ENCODE measurements at regions not wholly inside any gene's neighbourhood (a gene's known extent, or its start where the extent isn't known, plus 50 kb on each side); places are given as distances from the start of the nearest gene placed in this dataset.
"Not testable (repeated sequence)": the region's sequence is repeated elsewhere in the genome, so short reads cannot be mapped to it uniquely, and the experiment has no call there.

DNA sequence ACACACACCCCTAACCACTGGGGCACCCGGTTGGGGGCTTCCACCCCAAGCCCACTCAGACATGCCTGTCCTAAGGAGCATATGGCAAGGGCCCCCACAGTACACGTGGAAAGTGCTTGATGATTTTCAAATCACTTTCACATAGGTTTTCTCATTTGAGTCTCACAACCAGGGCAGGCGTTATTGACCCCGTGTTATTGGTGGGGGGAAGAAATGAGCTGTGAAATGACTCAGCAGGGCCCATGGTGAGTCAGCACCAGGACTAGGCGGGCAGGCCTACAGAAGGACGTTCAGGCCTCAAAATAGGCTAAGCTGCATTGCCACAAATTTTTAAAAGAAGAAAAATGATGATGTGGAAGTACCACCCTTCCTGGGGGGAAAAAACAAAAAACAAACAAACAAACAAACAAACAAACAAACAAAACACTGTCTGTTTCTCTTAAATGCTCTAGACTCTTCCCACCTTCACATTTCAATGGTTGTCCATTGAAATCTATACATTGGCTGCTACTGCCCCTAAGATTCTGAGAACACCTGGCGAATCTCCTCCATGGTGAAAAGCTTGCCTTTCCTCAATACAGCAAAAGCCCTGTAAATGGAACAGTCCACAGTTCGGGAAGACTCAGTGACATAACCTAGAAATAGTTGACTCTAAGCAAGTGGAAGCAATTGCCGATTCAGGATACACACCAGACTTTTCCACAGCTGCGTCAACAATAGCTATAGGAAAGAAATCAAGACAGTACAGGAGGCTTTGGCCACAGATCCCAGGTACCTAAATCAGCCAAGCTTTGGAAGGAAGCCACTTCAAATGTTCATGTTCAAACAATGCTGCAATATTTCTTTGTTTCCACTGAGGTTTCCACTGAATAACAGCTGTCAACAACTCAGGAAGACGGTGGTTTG is 234.7 kb downstream of the TOMM20 start:
- H3K9me3 Mint-ChIP-seq = no peaks in the 10 kb centered on the region
- H3K27me3 Mint-ChIP-seq = no peaks in the 10 kb centered on the region
- H3K4me1 Mint-ChIP-seq = peaks cover 44% of the 10 kb centered on the region
- ChIA-PET CTCF (interaction anchor here (0.7 to 1.6 kb wide), 5 partner anchors 9 to 125 kb away, joined by 3 to 5 read pairs (median 3); no protein-coding TSS in a partner anchor), POLR2A (no interaction called here)
- no peak overlapping the region for H3K27ac Mint-ChIP-seq
- DNase-seq = no peak
- no peak overlapping the region for H3K4me3 Mint-ChIP-seq
- H3K36me3 Mint-ChIP-seq (ENCODE audit: low read depth) = no peaks in the 10 kb centered on the region

DNA sequence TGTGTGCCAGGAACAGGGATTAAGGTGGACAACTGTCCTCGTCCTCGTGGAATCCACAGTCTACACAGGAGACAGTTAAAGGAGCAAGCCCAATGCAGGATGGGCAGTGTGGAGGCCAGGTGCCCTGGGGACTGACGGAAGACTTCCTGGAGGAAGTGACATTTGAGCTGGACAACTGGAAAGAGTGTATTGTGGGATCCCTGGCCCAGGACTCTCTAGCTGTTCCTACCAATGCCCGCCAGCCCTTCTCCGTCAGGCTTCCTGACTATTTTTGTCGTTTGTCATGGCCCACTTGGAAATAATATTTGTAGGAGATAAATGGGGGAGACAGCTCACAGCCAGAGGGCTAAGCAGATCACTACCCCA is 235.3 kb downstream of the TOMM20 start:
- Mint-ChIP-seq H3K27me3 (no peaks in the 10 kb centered on the region), H3K36me3 (ENCODE audit: low read depth) (peaks cover 2% of the 10 kb centered on the region), H3K27ac (no peak overlapping the region), H3K9me3 (peaks cover 4% of the 10 kb centered on the region), H3K4me1 (peaks cover 46% of the 10 kb centered on the region), H3K4me3 (no peak overlapping the region)
- ChIA-PET POLR2A (interaction anchor here (0.6 kb wide), 1 partner anchor 357 kb away, joined by 4 read pairs; no protein-coding TSS in a partner anchor), CTCF (no interaction called here)
- DNase-seq = no peak

DNA sequence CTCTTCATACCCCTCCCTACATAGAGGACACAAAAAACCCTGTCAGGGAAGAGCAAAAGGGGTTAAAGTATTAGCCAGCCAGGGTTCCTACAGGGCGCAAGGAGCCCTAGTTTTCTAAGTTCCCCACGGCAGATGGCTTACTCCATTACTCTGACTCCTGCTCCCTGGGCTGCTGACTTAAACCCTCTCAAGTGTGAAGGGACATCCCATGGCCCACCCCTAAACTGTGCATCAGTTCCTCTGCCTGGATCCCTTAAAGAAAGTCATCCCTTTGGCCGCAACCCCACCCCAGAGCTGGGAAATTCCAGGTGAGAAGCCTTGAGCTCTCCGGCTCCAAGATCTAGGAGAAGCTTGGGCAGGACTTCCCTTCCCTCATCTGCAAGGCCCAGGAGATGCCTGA is 236.0 kb downstream of the TOMM20 start:
- no peak for DNase-seq
- H3K27ac Mint-ChIP-seq = no peak overlapping the region
- CTCF ChIA-PET = interaction anchor here (0.6 to 1.4 kb wide), 4 partner anchors 13 to 51 kb away, joined by 3 to 4 read pairs (median 3); no protein-coding TSS in a partner anchor
- H3K4me3 Mint-ChIP-seq = no peak overlapping the region
- peaks cover 8% of the 10 kb centered on the region for H3K9me3 Mint-ChIP-seq
- POLR2A ChIA-PET = interaction anchor here (0.6 kb wide), 1 partner anchor 358 kb away, joined by 4 read pairs; no protein-coding TSS in a partner anchor
- peaks cover 46% of the 10 kb centered on the region for H3K4me1 Mint-ChIP-seq
- H3K36me3 Mint-ChIP-seq (ENCODE audit: low read depth) = peaks cover 6% of the 10 kb centered on the region
- no peaks in the 10 kb centered on the region for H3K27me3 Mint-ChIP-seq

DNA sequence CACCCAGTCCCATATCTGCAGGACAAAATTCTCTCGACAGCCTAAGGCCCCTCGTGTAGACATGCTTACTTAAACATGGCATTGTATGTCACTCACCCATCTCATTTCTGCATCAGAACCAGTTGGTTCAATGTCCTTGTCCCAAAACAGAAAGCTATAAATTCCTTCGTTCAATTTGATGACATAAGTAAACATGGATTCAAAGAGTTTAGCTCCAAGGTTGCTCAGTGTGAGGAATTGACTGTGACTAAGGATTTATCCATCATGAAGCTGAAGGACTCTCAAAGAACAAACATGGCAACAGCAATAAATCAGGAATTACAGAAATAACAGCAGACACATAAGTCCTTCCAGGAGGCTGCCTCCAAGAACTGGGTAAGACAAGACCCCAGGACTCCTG is 237.2 kb downstream of the TOMM20 start:
- no peak overlapping the region for H3K27ac Mint-ChIP-seq
- peaks cover 47% of the 10 kb centered on the region for H3K4me1 Mint-ChIP-seq
- no peaks in the 10 kb centered on the region for H3K27me3 Mint-ChIP-seq
- H3K9me3 Mint-ChIP-seq = peaks cover 11% of the 10 kb centered on the region
- no peak for DNase-seq
- ChIA-PET CTCF (interaction anchor here (0.6 to 1.7 kb wide), 8 partner anchors 12 to 214 kb away, joined by 3 to 4 read pairs (median 3); no protein-coding TSS in a partner anchor), POLR2A (no interaction called here)
- peaks cover 6% of the 10 kb centered on the region for H3K36me3 Mint-ChIP-seq (ENCODE audit: low read depth)
- no peak overlapping the region for H3K4me3 Mint-ChIP-seq

DNA sequence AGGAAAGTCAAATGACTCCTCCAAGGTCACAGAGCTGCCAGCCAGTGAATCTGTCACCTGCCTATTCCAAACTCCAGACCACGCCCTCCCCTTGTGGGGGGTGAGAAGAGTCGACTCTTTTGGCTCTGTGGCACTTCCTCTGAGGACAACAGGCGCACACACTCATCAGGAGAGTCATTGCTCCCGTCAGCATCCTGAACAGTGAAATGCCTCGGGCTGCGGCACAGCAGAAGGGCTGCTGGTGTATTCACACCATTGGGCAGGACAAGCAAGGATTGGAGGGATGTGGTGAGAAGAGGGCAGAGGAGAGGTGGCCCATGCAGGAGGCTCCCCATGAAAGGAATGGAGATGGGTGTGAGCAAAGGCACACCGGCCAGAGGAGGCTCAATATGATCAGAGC is 239.0 kb downstream of the TOMM20 start:
- CTCF ChIA-PET = interaction anchor here (0.6 to 1.7 kb wide), 4 partner anchors 21 to 186 kb away, joined by 3 read pairs; no protein-coding TSS in a partner anchor
- no peaks in the 10 kb centered on the region for H3K27me3 Mint-ChIP-seq
- no peak for DNase-seq
- POLR2A ChIA-PET = interaction anchor here (0.6 kb wide), 1 partner anchor 133 kb away, joined by 4 read pairs; no protein-coding TSS in a partner anchor
- H3K9me3 Mint-ChIP-seq = peaks cover 11% of the 10 kb centered on the region
- no peak overlapping the region for H3K4me3 Mint-ChIP-seq
- H3K36me3 Mint-ChIP-seq (ENCODE audit: low read depth) = peaks cover 6% of the 10 kb centered on the region
- H3K4me1 Mint-ChIP-seq = peaks cover 44% of the 10 kb centered on the region
- H3K27ac Mint-ChIP-seq = no peak overlapping the region

- DNase-seq; H3K27me3 Mint-ChIP-seq; CTCF ChIA-PET; H3K4me3 Mint-ChIP-seq; H3K36me3 Mint-ChIP-seq (ENCODE audit: low read depth); H3K27ac Mint-ChIP-seq; POLR2A ChIA-PET: not testable (repeated sequence)
- peaks cover 33% of the 10 kb centered on the region for H3K4me1 Mint-ChIP-seq
- H3K9me3 Mint-ChIP-seq = peaks cover 13% of the 10 kb centered on the region
Observed at GRCh38 chr1:234888247-234888646, 240.4 kb downstream of the TOMM20 start.

- ChIA-PET POLR2A (no interaction called here), CTCF (no interaction called here)
- Mint-ChIP-seq H3K4me3 (no peak overlapping the region), H3K4me1 (peaks cover 35% of the 10 kb centered on the region), H3K27ac (no peak overlapping the region), H3K27me3 (no peaks in the 10 kb centered on the region), H3K9me3 (peaks cover 14% of the 10 kb centered on the region), H3K36me3 (ENCODE audit: low read depth) (peaks cover 6% of the 10 kb centered on the region)
- no peak for DNase-seq
Observed at GRCh38 chr1:234887016-234887900, 241.4 kb downstream of the TOMM20 start.

GRCh38 chr1:234886081-234886984 is 242.3 kb downstream of the TOMM20 start:
- ChIA-PET POLR2A (no interaction called here), CTCF (interaction anchor here (1.1 to 1.2 kb wide), 2 partner anchors 42 to 48 kb away, joined by 3 read pairs; no protein-coding TSS in a partner anchor)
- peaks cover 41% of the 10 kb centered on the region for H3K4me1 Mint-ChIP-seq

GRCh38 chr1:234885601-234886000 is 243.0 kb downstream of the TOMM20 start:
- CTCF ChIA-PET = interaction anchor here (1.1 to 1.2 kb wide), 2 partner anchors 42 to 47 kb away, joined by 3 read pairs; no protein-coding TSS in a partner anchor
- H3K36me3 Mint-ChIP-seq (ENCODE audit: low read depth) = peaks cover 6% of the 10 kb centered on the region
- no peak overlapping the region for H3K27ac Mint-ChIP-seq
- no peaks in the 10 kb centered on the region for H3K27me3 Mint-ChIP-seq
- POLR2A ChIA-PET = no interaction called here
- no peak overlapping the region for H3K4me3 Mint-ChIP-seq
- H3K4me1 Mint-ChIP-seq = peaks cover 36% of the 10 kb centered on the region
- no peak for DNase-seq
- H3K9me3 Mint-ChIP-seq = peaks cover 14% of the 10 kb centered on the region

More at GRCh38 chr1:234886081-234886984, 242.3 kb downstream of the TOMM20 start:
- H3K27ac Mint-ChIP-seq = no peak overlapping the region
- peaks cover 6% of the 10 kb centered on the region for H3K36me3 Mint-ChIP-seq (ENCODE audit: low read depth)
- no peak for DNase-seq
- H3K9me3 Mint-ChIP-seq = peaks cover 14% of the 10 kb centered on the region
- H3K27me3 Mint-ChIP-seq = no peaks in the 10 kb centered on the region
- no peak overlapping the region for H3K4me3 Mint-ChIP-seq

DNA sequence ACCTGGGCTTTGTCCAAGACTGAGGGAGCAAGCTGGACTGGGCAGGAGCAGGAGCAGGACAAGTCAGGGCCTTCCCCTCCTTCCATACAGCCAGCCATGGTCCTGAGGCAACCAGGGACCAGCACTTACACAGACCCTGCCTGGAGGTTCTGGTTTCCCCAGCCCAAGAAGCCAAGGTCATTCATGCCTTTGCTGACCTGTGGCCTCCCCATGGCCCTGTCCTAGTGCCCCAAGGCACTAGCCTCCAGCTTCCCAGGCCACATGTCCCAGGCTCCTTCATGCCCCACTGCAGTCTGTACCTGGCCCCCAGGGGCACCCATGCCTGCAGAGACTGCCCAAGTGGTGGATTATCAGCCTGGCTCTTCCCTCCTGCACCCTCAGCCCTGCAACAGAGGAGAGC is 243.9 kb downstream of the TOMM20 start:
- peaks cover 14% of the 10 kb centered on the region for H3K9me3 Mint-ChIP-seq
- ChIA-PET POLR2A (no interaction called here), CTCF (interaction anchor here (0.6 to 1.2 kb wide), 2 partner anchors 46 to 153 kb away, joined by 3 read pairs; no protein-coding TSS in a partner anchor)
- H3K4me3 Mint-ChIP-seq = no peak overlapping the region
- H3K36me3 Mint-ChIP-seq (ENCODE audit: low read depth) = peaks cover 6% of the 10 kb centered on the region
- H3K27me3 Mint-ChIP-seq = no peaks in the 10 kb centered on the region
- no peak for DNase-seq
- H3K27ac Mint-ChIP-seq = no peak overlapping the region
- H3K4me1 Mint-ChIP-seq = peaks cover 36% of the 10 kb centered on the region

DNA sequence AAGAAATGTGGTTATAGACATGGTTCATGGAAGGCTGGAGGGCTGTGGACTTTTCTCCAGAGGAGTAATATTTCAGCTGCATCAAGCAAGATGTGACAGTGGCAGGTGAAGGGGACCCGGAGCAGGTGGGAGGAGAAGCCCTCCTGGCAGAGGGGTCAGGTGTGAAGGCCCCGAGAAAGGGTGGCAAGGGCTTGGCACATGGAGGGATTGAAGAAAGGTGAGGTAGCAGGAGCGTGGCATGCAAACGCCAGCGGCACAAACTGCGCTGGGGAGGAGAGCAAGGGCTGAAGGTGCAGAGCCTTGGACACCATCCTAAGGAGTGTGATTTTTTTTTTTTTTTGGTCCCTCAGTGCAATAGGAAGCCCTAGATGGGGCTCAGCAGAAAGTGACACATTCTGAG is 244.6 kb downstream of the TOMM20 start:
- peaks cover 14% of the 10 kb centered on the region for H3K9me3 Mint-ChIP-seq
- H3K27ac Mint-ChIP-seq = no peak overlapping the region
- no peaks in the 10 kb centered on the region for H3K27me3 Mint-ChIP-seq
- no peak for DNase-seq
- peaks cover 6% of the 10 kb centered on the region for H3K36me3 Mint-ChIP-seq (ENCODE audit: low read depth)
- POLR2A ChIA-PET = no interaction called here
- CTCF ChIA-PET = interaction anchor here (1.0 kb wide), 1 partner anchor 16 kb away, joined by 3 read pairs; no protein-coding TSS in a partner anchor
- no peak overlapping the region for H3K4me3 Mint-ChIP-seq
- peaks cover 36% of the 10 kb centered on the region for H3K4me1 Mint-ChIP-seq

GRCh38 chr1:234882898-234883297 is 245.7 kb downstream of the TOMM20 start:
- no peak overlapping the region for H3K27ac Mint-ChIP-seq
- POLR2A ChIA-PET = no interaction called here
- CTCF ChIA-PET = no interaction called here

More at GRCh38 chr1:234882898-234883297, 245.7 kb downstream of the TOMM20 start:
- H3K27me3 Mint-ChIP-seq = no peaks in the 10 kb centered on the region
- H3K9me3 Mint-ChIP-seq = peaks cover 7% of the 10 kb centered on the region
- DNase-seq = no peak
- H3K36me3 Mint-ChIP-seq (ENCODE audit: low read depth) = no peaks in the 10 kb centered on the region
- H3K4me1 Mint-ChIP-seq = peaks cover 37% of the 10 kb centered on the region
- H3K4me3 Mint-ChIP-seq = no peak overlapping the region
